ENCODE measurements at regions not wholly inside any gene's neighbourhood (a gene's known extent, or its start where the extent isn't known, plus 50 kb on each side); places are given as distances from the start of the nearest gene placed in this dataset.

GRCh38 chr6:121920616-121921015 is 478.8 kb upstream of the HSF2 start:
- TF ChIP-seq CTCF (conservative IDR thresholded peaks at IDR 0.05; ENCODE audit: low read length): no peak
- DNase-seq (ENCODE audit: low read depth): no peak
- no peak overlapping the region for H3K4me3 ChIP-seq (ENCODE audit: low read length)

- no peak for TF ChIP-seq CTCF (conservative IDR thresholded peaks at IDR 0.05; ENCODE audit: low read length)
- no peak for DNase-seq (ENCODE audit: low read depth)
- no peak overlapping the region for H3K4me3 ChIP-seq (ENCODE audit: low read length)
These were observed 474.4 kb upstream of the HSF2 start for GRCh38 chr6:121925024-121925423.

- H3K4me3 ChIP-seq (ENCODE audit: low read length): no peak overlapping the region
- TF ChIP-seq CTCF (conservative IDR thresholded peaks at IDR 0.05; ENCODE audit: low read length): no peak
- no peak for DNase-seq (ENCODE audit: low read depth)
These were observed 473.8 kb upstream of the HSF2 start for GRCh38 chr6:121925534-121926255.

- no peak for TF ChIP-seq CTCF (conservative IDR thresholded peaks at IDR 0.05; ENCODE audit: low read length)
- H3K4me3 ChIP-seq (ENCODE audit: low read length): no peak overlapping the region
- DNase-seq (ENCODE audit: low read depth): no peak
These were observed 470.2 kb upstream of the HSF2 start for GRCh38 chr6:121929301-121929700.

GRCh38 chr6:121932076-121932991 is 467.1 kb upstream of the HSF2 start:
- DNase-seq (ENCODE audit: low read depth): peak; percentile 99
- TF ChIP-seq CTCF (conservative IDR thresholded peaks at IDR 0.05; ENCODE audit: low read length): no peak
- peak overlapping the region; percentile 43 for H3K4me3 ChIP-seq (ENCODE audit: low read length)

- no peak for TF ChIP-seq CTCF (conservative IDR thresholded peaks at IDR 0.05; ENCODE audit: low read length)
- H3K4me3 ChIP-seq (ENCODE audit: low read length): no peak overlapping the region
- DNase-seq (ENCODE audit: low read depth): no peak
These were observed 465.0 kb upstream of the HSF2 start for GRCh38 chr6:121934451-121934850.
